HEK293T (cell line): ENCODE measurements at regions not wholly inside any gene's neighbourhood (a gene's known extent, or its start where the extent isn't known, plus 50 kb on each side); places are given as distances from the start of the nearest gene placed in this dataset.

Experiments
- ARNT ChIP-seq: fragments of 450-650 bp; IDR thresholded peaks from 2 replicates; pipeline ENCODE4 v1.6.1; 2017; ENCODE audit warnings: mild to moderate bottlenecking
- BHLHE40 ChIP-seq: fragments of 450-650 bp; IDR thresholded peaks from 2 replicates; pipeline ENCODE4 v1.6.1; 2016; ENCODE audit warnings: mild to moderate bottlenecking, moderate library complexity, borderline replicate concordance
- CTBP1 ChIP-seq: fragments of 450-650 bp; IDR thresholded peaks from 2 replicates; pipeline ENCODE4 v1.6.1; 2016; ENCODE audit warnings: borderline replicate concordance
- ELF4 ChIP-seq: fragments of 450-650 bp; IDR thresholded peaks from 2 replicates; pipeline ENCODE4 v1.6.1; 2017; ENCODE audit warnings: antibody characterized with exemption
- FOXA1 ChIP-seq: fragments of 450-650 bp; IDR thresholded peaks from 2 replicates; pipeline ENCODE4 v1.6.1; 2016; ENCODE audit warnings: mild to moderate bottlenecking
- FOXK2 ChIP-seq: fragments of 450-650 bp; IDR thresholded peaks from 2 replicates; pipeline ENCODE4 v1.6.1; 2016; ENCODE audit warnings: mild to moderate bottlenecking
- FOXM1 ChIP-seq: fragments of 450-650 bp; IDR thresholded peaks from 2 replicates; pipeline ENCODE4 v1.6.1; 2017; ENCODE audit warnings: mild to moderate bottlenecking, borderline replicate concordance
- L3MBTL2 ChIP-seq: fragments of 450-650 bp; conservative IDR thresholded peaks from 2 replicates; pipeline ENCODE4 v1.6.1; 2016; ENCODE audit warnings: mild to moderate bottlenecking
- LEF1 ChIP-seq: fragments of 450-650 bp; IDR thresholded peaks from 2 replicates; pipeline ENCODE4 v1.6.1; 2017; ENCODE audit warnings: mild to moderate bottlenecking, borderline replicate concordance
- NFRKB ChIP-seq: fragments of 450-650 bp; IDR thresholded peaks from 2 replicates; pipeline ENCODE4 v1.6.1; 2016; ENCODE audit warnings: mild to moderate bottlenecking, moderate library complexity
- PKNOX1 ChIP-seq: fragments of 450-650 bp; IDR thresholded peaks from 2 replicates; pipeline ENCODE4 v1.6.1; 2016
- SP1 ChIP-seq: fragments of 450-650 bp; IDR thresholded peaks from 2 replicates; pipeline ENCODE4 v1.6.1; 2017

DNA sequence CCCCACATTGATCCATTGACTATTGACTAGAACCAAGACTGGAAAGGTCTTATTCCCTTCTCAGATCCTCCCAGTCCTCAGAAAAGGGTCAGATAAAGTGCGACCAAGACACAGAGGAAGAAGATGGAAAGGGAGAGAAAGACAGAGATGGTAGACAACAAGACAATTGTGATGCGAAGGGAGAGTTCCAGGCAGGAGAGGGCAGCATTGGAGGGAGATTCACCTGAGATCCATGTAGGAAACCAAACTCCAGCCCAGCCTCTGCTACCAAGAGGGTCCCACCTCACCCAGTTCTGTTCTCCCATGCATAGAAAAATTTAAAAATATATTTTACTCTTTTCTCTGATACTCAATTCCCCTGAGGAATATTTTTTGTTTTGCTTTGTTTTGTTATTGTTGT lies 67.3 kb upstream of the TSHZ3 start:
- TF ChIP-seq CTBP1 (no peak), ELF4 (no peak), SP1 (no peak), FOXM1 (no peak), L3MBTL2 (no peak), LEF1 (no peak), BHLHE40 (no peak), NFRKB (no peak), ARNT (no peak), FOXA1 (no peak), FOXK2 (no peak), PKNOX1 (no peak)
